IMR-90 (cell line): ENCODE measurements at regions not wholly inside any gene's neighbourhood (a gene's known extent, or its start where the extent isn't known, plus 50 kb on each side); places are given as distances from the start of the nearest gene placed in this dataset.
A peak's percentile ranks its signal among the peaks of the same experiment; 100 is the strongest.

Experiments
- ATAC-seq: fragments of 200-7000 bp; cut with Tn5 transposase; 2 replicates; pipeline ENCODE4 v1.9.1; 2020; ENCODE audit warnings: low read depth, mild to moderate bottlenecking, moderate library complexity
- BruUV-seq: library from RNA; stranded (reverse); fragments of 400-500 nt; replicated peaks from 2 replicates; lab custom pipeline; 2021; lab: Mats Ljungman, UMichigan
- CTCF ChIA-PET: fragments of 300-600 bp; formaldehyde crosslinking; extraction: SDS; loops from one replicate; lab custom pipeline; 2021; ENCODE audit warnings: antibody characterized with exemption; lab: Yijun Ruan, JAX
- POLR2A ChIA-PET: fragments of 300-600 bp; sonication (Branson Sonifier 250); formaldehyde crosslinking; loops from one replicate; lab custom pipeline; 2022; ENCODE audit warnings: antibody characterized with exemption; ENCODE audit not compliant: unreplicated experiment; lab: Charles Lee
- DNase-seq: peaks from one replicate; pipeline ENCODE4 v3.0.0; 2013
- H2AFZ ChIP-seq: replicated peaks from 2 replicates; pipeline ENCODE3; 2013; ENCODE audit warnings: low read length, mild to moderate bottlenecking; ENCODE audit not compliant: poor library complexity
- H2AK5ac ChIP-seq: 2 replicates; pipeline ENCODE4 v1.6.1; 2013; ENCODE audit warnings: low read depth, low read length, inconsistent platforms
- H2AK9ac ChIP-seq: replicated peaks from 2 replicates; pipeline ENCODE3; 2013; ENCODE audit warnings: mild to moderate bottlenecking, low read depth, low read length, moderate library complexity; ENCODE audit not compliant: poor library complexity
- H2BK120ac ChIP-seq: 2 replicates; pipeline ENCODE4 v1.6.1; 2013; ENCODE audit warnings: low read depth, low read length, inconsistent platforms
- H2BK15ac ChIP-seq: 3 replicates; pipeline ENCODE4 v1.6.1; 2013; ENCODE audit warnings: low read depth, low read length, inconsistent platforms
- H2BK20ac ChIP-seq: 2 replicates; pipeline ENCODE4 v1.6.1; 2013; ENCODE audit warnings: low read depth, mild to moderate bottlenecking, inconsistent platforms, low read length, moderate library complexity
- H2BK5ac ChIP-seq: 2 replicates; pipeline ENCODE4 v1.6.1; 2013; ENCODE audit warnings: mild to moderate bottlenecking, low read depth, low read length, inconsistent platforms; ENCODE audit not compliant: poor library complexity, severe bottlenecking
- H3K14ac ChIP-seq: replicated peaks from 2 replicates; pipeline ENCODE4 v1.6.1; 2013; ENCODE audit warnings: low read depth, low read length, inconsistent platforms
- H3K18ac ChIP-seq: 2 replicates; pipeline ENCODE4 v1.6.1; 2013; ENCODE audit warnings: low read depth, low read length, control low read depth
- H3K23ac ChIP-seq: 2 replicates; pipeline ENCODE4 v1.6.1; 2013; ENCODE audit warnings: low read depth, low read length, inconsistent platforms
- H3K27ac ChIP-seq: 2 replicates; pipeline ENCODE4 v1.5.1; 2013; ENCODE audit warnings: mild to moderate bottlenecking, control low read depth, low read length; ENCODE audit not compliant: insufficient read depth
- H3K27me3 ChIP-seq: 2 replicates; pipeline ENCODE4 v1.6.1; 2013; ENCODE audit warnings: low read length; ENCODE audit not compliant: control insufficient read depth, insufficient read depth
- H3K36me3 ChIP-seq: 2 replicates; pipeline ENCODE4 v1.6.1; 2013; ENCODE audit warnings: low read length, mixed read lengths; ENCODE audit not compliant: control insufficient read depth, insufficient read depth
- H3K4ac ChIP-seq: 2 replicates; pipeline ENCODE4 v1.6.1; 2013; ENCODE audit warnings: low read depth, low read length, inconsistent platforms
- H3K4me1 ChIP-seq: 2 replicates; pipeline ENCODE4 v1.6.1; 2013; ENCODE audit warnings: low read length, mixed read lengths; ENCODE audit not compliant: control insufficient read depth, insufficient read depth
- H3K4me2 ChIP-seq: 2 replicates; pipeline ENCODE4 v1.6.1; 2013; ENCODE audit warnings: low read depth, mild to moderate bottlenecking, control low read depth, low read length, moderate library complexity
- H3K4me3 ChIP-seq: 2 replicates; pipeline ENCODE4 v1.5.1; 2013; ENCODE audit warnings: low read depth, mild to moderate bottlenecking, control low read depth, low read length, moderate library complexity; ENCODE audit not compliant: insufficient read depth
- H3K56ac ChIP-seq: 2 replicates; pipeline ENCODE4 v1.6.1; 2013; ENCODE audit warnings: low read length, inconsistent platforms; ENCODE audit not compliant: insufficient read depth; ENCODE audit errors: extremely low read depth
- H3K79me1 ChIP-seq, 2 experiments: 2 replicates each; pipeline ENCODE4 v1.6.1; 2013; ENCODE audit warnings: low read length in 2 of 2, inconsistent platforms in 1 of 2, low read depth in 1 of 2
- H3K9ac ChIP-seq: 2 replicates; pipeline ENCODE4 v1.6.1; 2013; ENCODE audit warnings: low read depth, low read length, control low read depth
- H3K9me1 ChIP-seq: 2 replicates; pipeline ENCODE4 v1.6.1; 2013; ENCODE audit warnings: low read length, inconsistent platforms; ENCODE audit not compliant: insufficient read depth
- H3K9me3 ChIP-seq: 2 replicates; pipeline ENCODE4 v1.6.1; 2013; ENCODE audit warnings: low read length; ENCODE audit not compliant: control insufficient read depth, insufficient read depth
- H4K20me1 ChIP-seq: 2 replicates; pipeline ENCODE4 v1.6.1; 2013; ENCODE audit warnings: low read length, inconsistent platforms; ENCODE audit not compliant: insufficient read depth
- H4K5ac ChIP-seq: 2 replicates; pipeline ENCODE4 v1.6.1; 2013; ENCODE audit warnings: mild to moderate bottlenecking, low read depth, low read length, control low read depth
- H4K8ac ChIP-seq, 2 experiments: 2 replicates each; pipeline ENCODE4 v1.6.1; 2013; ENCODE audit warnings: low read depth in 2 of 2, low read length in 2 of 2, control low read depth in 1 of 2, inconsistent platforms in 1 of 2
- H4K91ac ChIP-seq: 2 replicates; pipeline ENCODE4 v1.6.1; 2013; ENCODE audit warnings: low read depth, low read length, inconsistent platforms; ENCODE audit not compliant: insufficient read depth
- BHLHE40 ChIP-seq: fragments of 150-350 bp; IDR thresholded peaks from 2 replicates; pipeline ENCODE4 v1.6.1; 2016; ENCODE audit warnings: mild to moderate bottlenecking, low read depth, low read length
- CHD1 ChIP-seq: IDR thresholded peaks from 2 replicates; pipeline ENCODE4 v1.6.1; 2012; ENCODE audit warnings: low read depth, low read length, improper control_type of control experiment
- FOS ChIP-seq: fragments of 150-350 bp; IDR thresholded peaks from 2 replicates; pipeline ENCODE4 v1.6.1; 2016; ENCODE audit warnings: low read depth, low read length
- MAFK ChIP-seq: IDR thresholded peaks from 2 replicates; pipeline ENCODE4 v1.6.1; 2012; ENCODE audit warnings: low read depth, low read length, improper control_type of control experiment
- MAZ ChIP-seq: IDR thresholded peaks from 2 replicates; pipeline ENCODE4 v1.6.1; 2012; ENCODE audit warnings: low read depth, mild to moderate bottlenecking, low read length, improper control_type of control experiment, moderate library complexity, borderline replicate concordance
- NFE2L2 ChIP-seq: fragments of 150-350 bp; IDR thresholded peaks from 2 replicates; pipeline ENCODE4 v1.6.1; 2016; ENCODE audit warnings: low read depth, mild to moderate bottlenecking, low read length
- WGBS, 2 experiments: methylation state at CpG; one replicate each; pipeline versions ENCODE4 v1.1.5 to v1.1.7; 2013; ENCODE audit warnings: missing lambda C conversion rate in 2 of 2; ENCODE audit not compliant: insufficient read length in 1 of 2; ENCODE audit errors: extremely low coverage in 2 of 2; 5-methylcytosine and 5-hydroxymethylcytosine counted together
- dilution Hi-C: fragments of 300-500 bp; cut with HindIII; formaldehyde crosslinking; loops from one replicate; pipeline ENCODE4 v1.14.3; 2018; ENCODE audit warnings: low sequenced_read_pairs; ENCODE audit not compliant: unreplicated experiment
- in situ Hi-C: fragments of 300-500 bp; cut with MboI; formaldehyde crosslinking; loops from 3 replicates; pipeline ENCODE4 v1.14.3; 2019; ENCODE audit warnings: low sequenced_read_pairs, inconsistent platforms, mixed read lengths
- intact Hi-C: fragments of 100-400 bp; cut with micrococcal nuclease; formaldehyde crosslinking; loops from 2 replicates; pipeline ENCODE4 v1.10.0; 2022
- TF ChIP-seq, protein P1 (sequence below): fragments of 150-350 bp; IDR thresholded peaks from 2 replicates; pipeline ENCODE4 v1.6.1; 2016; ENCODE audit warnings: low read depth, mild to moderate bottlenecking, low read length, moderate library complexity, borderline replicate concordance

DNA sequence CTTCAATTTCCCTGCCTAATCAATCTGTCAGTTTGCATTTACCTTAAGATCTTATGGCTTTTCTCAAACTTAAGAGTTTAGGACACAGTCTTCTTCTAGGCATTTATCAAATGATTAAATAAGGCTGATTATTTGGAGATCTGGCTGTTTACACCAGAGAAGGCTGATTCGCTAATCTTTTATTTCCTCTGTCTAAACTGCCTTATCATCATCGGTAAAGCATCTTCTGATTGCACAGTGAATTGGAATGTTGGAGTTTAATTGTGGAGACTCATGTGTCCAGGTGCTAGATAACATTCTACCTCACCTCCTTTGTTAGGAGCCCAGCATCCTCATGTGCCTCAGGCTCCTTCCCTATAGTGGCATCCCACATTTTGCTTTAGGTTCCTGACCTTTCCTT, 100.3 kb upstream of the DDIT4L start:
- Histone ChIP-seq H3K18ac (peak overlapping the region; percentile 88), H3K56ac (peak overlapping the region; percentile 76; the same call in 1 of the 2 replicates), H4K20me1 (no peaks in the 10 kb centered on the region), H2AK5ac (peak overlapping the region; percentile 79), H2BK120ac (peak overlapping the region; percentile 96), H3K27me3 (no peaks in the 10 kb centered on the region), H3K9ac (no peak overlapping the region), H3K27ac (peak overlapping the region; percentile 76; the same call in 1 of the 2 replicates), H4K5ac (peak overlapping the region; percentile 44; the same call in 1 of the 2 replicates), H4K91ac (0 out of 2 replicates have a peak overlapping the region, but pooled peaks have one; percentile 72), H3K79me1 (no peaks in the 10 kb centered on the region), H2BK15ac (peak overlapping the region; percentile 72), H3K36me3 (no peaks in the 10 kb centered on the region), H2BK5ac (peak overlapping the region; percentile 43), H4K8ac (peak overlapping the region; percentile 36 to 83; a peak in 3 of 4 replicates), H3K23ac (peak overlapping the region; percentile 87; the same call in 1 of the 2 replicates), H2AFZ (peak overlapping the region; percentile 60), H3K4me2 (peak overlapping the region; percentile 4; the same call in 1 of the 2 replicates), H3K9me3 (no peaks in the 10 kb centered on the region), H3K4me3 (no peak overlapping the region), H2BK20ac (peak overlapping the region; percentile 93), H3K4me1 (peaks cover 9% of the 10 kb centered on the region), H2AK9ac (peak overlapping the region; percentile 86), H3K14ac (no peak overlapping the region), H3K4ac (peak overlapping the region; percentile 71; the same call in 1 of the 2 replicates), H3K9me1 (no peaks in the 10 kb centered on the region; the same call in 1 of the 2 replicates)
- intact Hi-C loops (no loop called here), dilution Hi-C loops (no loop called here), in situ Hi-C loops (no loop called here)
- TF ChIP-seq BHLHE40: no peak
- TF ChIP-seq FOS: no peak
- TF ChIP-seq, protein P1, sequence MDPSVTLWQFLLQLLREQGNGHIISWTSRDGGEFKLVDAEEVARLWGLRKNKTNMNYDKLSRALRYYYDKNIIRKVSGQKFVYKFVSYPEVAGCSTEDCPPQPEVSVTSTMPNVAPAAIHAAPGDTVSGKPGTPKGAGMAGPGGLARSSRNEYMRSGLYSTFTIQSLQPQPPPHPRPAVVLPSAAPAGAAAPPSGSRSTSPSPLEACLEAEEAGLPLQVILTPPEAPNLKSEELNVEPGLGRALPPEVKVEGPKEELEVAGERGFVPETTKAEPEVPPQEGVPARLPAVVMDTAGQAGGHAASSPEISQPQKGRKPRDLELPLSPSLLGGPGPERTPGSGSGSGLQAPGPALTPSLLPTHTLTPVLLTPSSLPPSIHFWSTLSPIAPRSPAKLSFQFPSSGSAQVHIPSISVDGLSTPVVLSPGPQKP: no peak
- TF ChIP-seq MAFK: no peak
- TF ChIP-seq NFE2L2: no peak
- TF ChIP-seq CHD1: no peak
- TF ChIP-seq MAZ: no peak
- peak; percentile 74 for DNase-seq
- peak; percentile 77 for ATAC-seq
- BruUV-seq: no TSS peak
- POLR2A ChIA-PET: no interaction called here
- WGBS, 2 experiments: no CpG with 5 or more reads among the region's 2 CpGs
- CTCF ChIA-PET: interaction anchor here (0.8 kb wide), 1 partner anchor 197 kb away, joined by 3 read pairs; no protein-coding TSS in a partner anchor
